IgD-negative memory B cell (primary cell): ENCODE measurements at regions not wholly inside any gene's neighbourhood (a gene's known extent, or its start where the extent isn't known, plus 50 kb on each side); places are given as distances from the start of the nearest gene placed in this dataset.

Experiments used
- H3K27ac Mint-ChIP-seq, 3 donors: one replicate each; pipeline ENCODE4 v1.8.0; 2020 to 2022; ENCODE audit warnings: mild to moderate bottlenecking in 3 of 3, mixed read lengths in 3 of 3, moderate library complexity in 1 of 3
- H3K27me3 Mint-ChIP-seq: one replicate; pipeline ENCODE4 v1.8.0; 2021; ENCODE audit warnings: mixed read lengths
- H3K36me3 Mint-ChIP-seq: one replicate; pipeline ENCODE4 v1.8.0; 2020; ENCODE audit warnings: mild to moderate bottlenecking, mixed read lengths
- H3K4me1 Mint-ChIP-seq, 3 donors: one replicate each; pipeline ENCODE4 v1.8.0; 2020 to 2022; ENCODE audit warnings: mixed read lengths in 3 of 3, mild to moderate bottlenecking in 1 of 3
- H3K4me3 Mint-ChIP-seq, 4 donors: one replicate each; pipeline ENCODE4 v1.8.0; 2020 to 2022; ENCODE audit warnings: mild to moderate bottlenecking in 4 of 4, mixed read lengths in 4 of 4, moderate library complexity in 3 of 4
- H3K9me3 Mint-ChIP-seq, 3 donors: one replicate each; pipeline ENCODE4 v1.8.0; 2020 to 2021; ENCODE audit warnings: mixed read lengths in 3 of 3, mild to moderate bottlenecking in 1 of 3

GRCh38 chr18:39724652-39725051, 2159.1 kb upstream of the CELF4 start:
- Mint-ChIP-seq H3K36me3 (no peaks in the 10 kb centered on the region), H3K4me3 (no peak overlapping the region), H3K9me3 (peaks cover 0 to 19% (median 6%) of the 10 kb centered on the region in 3 donors), H3K4me1 (no peaks in the 10 kb centered on the region), H3K27me3 (no peaks in the 10 kb centered on the region), H3K27ac (no peak overlapping the region)

- Mint-ChIP-seq H3K9me3 (peaks cover 0 to 16% (median 6%) of the 10 kb centered on the region in 3 donors), H3K4me1 (no peaks in the 10 kb centered on the region), H3K27ac (no peak overlapping the region), H3K27me3 (no peaks in the 10 kb centered on the region), H3K4me3 (no peak overlapping the region), H3K36me3 (no peaks in the 10 kb centered on the region)
These were observed 2156.1 kb upstream of the CELF4 start for GRCh38 chr18:39721712-39722111.

GRCh38 chr18:39713961-39714360, 2148.4 kb upstream of the CELF4 start:
- no peaks in the 10 kb centered on the region for H3K4me1 Mint-ChIP-seq
- H3K36me3 Mint-ChIP-seq, result no peaks in the 10 kb centered on the region
- H3K27me3 Mint-ChIP-seq, result no peaks in the 10 kb centered on the region
- peaks cover 0 to 10% (median 0%) of the 10 kb centered on the region in 3 donors for H3K9me3 Mint-ChIP-seq
- H3K4me3 Mint-ChIP-seq, result no peak overlapping the region
- H3K27ac Mint-ChIP-seq, result no peak overlapping the region

GRCh38 chr18:39711701-39712100, 2146.1 kb upstream of the CELF4 start:
- H3K27ac Mint-ChIP-seq, result no peak overlapping the region
- H3K9me3 Mint-ChIP-seq, result peaks cover 0 to 10% (median 3%) of the 10 kb centered on the region in 3 donors
- no peaks in the 10 kb centered on the region for H3K4me1 Mint-ChIP-seq
- no peak overlapping the region for H3K4me3 Mint-ChIP-seq
- H3K36me3 Mint-ChIP-seq, result no peaks in the 10 kb centered on the region
- no peaks in the 10 kb centered on the region for H3K27me3 Mint-ChIP-seq

GRCh38 chr18:39705362-39705761, 2139.8 kb upstream of the CELF4 start:
- H3K36me3 Mint-ChIP-seq, result no peaks in the 10 kb centered on the region
- H3K9me3 Mint-ChIP-seq, result peaks cover 2 to 11% (median 2%) of the 10 kb centered on the region in 3 donors
- no peaks in the 10 kb centered on the region for H3K27me3 Mint-ChIP-seq
- H3K4me1 Mint-ChIP-seq, result no peaks in the 10 kb centered on the region
- H3K4me3 Mint-ChIP-seq, result no peak overlapping the region
- H3K27ac Mint-ChIP-seq, result no peak overlapping the region

GRCh38 chr18:39702888-39703287, 2137.3 kb upstream of the CELF4 start:
- peaks cover 0 to 2% (median 0%) of the 10 kb centered on the region in 3 donors for H3K4me1 Mint-ChIP-seq
- H3K27me3 Mint-ChIP-seq, result no peaks in the 10 kb centered on the region
- peaks cover 0 to 11% (median 4%) of the 10 kb centered on the region in 3 donors for H3K9me3 Mint-ChIP-seq
- no peaks in the 10 kb centered on the region for H3K36me3 Mint-ChIP-seq
- H3K27ac Mint-ChIP-seq, result peak overlapping the region in 1 of 3 donors; percentile 60
- no peak overlapping the region for H3K4me3 Mint-ChIP-seq

- Mint-ChIP-seq H3K27ac (no peak overlapping the region), H3K4me3 (no peak overlapping the region), H3K9me3 (peaks cover 0 to 9% (median 4%) of the 10 kb centered on the region in 3 donors), H3K27me3 (no peaks in the 10 kb centered on the region), H3K4me1 (peaks cover 0 to 2% (median 0%) of the 10 kb centered on the region in 3 donors), H3K36me3 (no peaks in the 10 kb centered on the region)
These were observed 2136.2 kb upstream of the CELF4 start for GRCh38 chr18:39701839-39702238.

GRCh38 chr18:39701055-39701783, 2135.6 kb upstream of the CELF4 start:
- peaks cover 0 to 9% (median 4%) of the 10 kb centered on the region in 3 donors for H3K9me3 Mint-ChIP-seq
- H3K36me3 Mint-ChIP-seq, result no peaks in the 10 kb centered on the region

GRCh38 chr18:39699340-39699964, 2133.9 kb upstream of the CELF4 start:
- H3K36me3 Mint-ChIP-seq, result no peaks in the 10 kb centered on the region
- peaks cover 0 to 2% (median 0%) of the 10 kb centered on the region in 3 donors for H3K4me1 Mint-ChIP-seq
- no peak overlapping the region for H3K27ac Mint-ChIP-seq
- no peaks in the 10 kb centered on the region for H3K27me3 Mint-ChIP-seq
- no peak overlapping the region for H3K4me3 Mint-ChIP-seq
- peaks cover 0 to 5% (median 4%) of the 10 kb centered on the region in 3 donors for H3K9me3 Mint-ChIP-seq

More at GRCh38 chr18:39701055-39701783, 2135.6 kb upstream of the CELF4 start:
- Mint-ChIP-seq H3K4me1 (peaks cover 0 to 2% (median 0%) of the 10 kb centered on the region in 3 donors), H3K4me3 (no peak overlapping the region), H3K27ac (no peak overlapping the region), H3K27me3 (no peaks in the 10 kb centered on the region)

GRCh38 chr18:39698436-39698835, 2132.8 kb upstream of the CELF4 start:
- Mint-ChIP-seq H3K4me3 (no peak overlapping the region), H3K27ac (no peak overlapping the region), H3K36me3 (no peaks in the 10 kb centered on the region), H3K4me1 (peaks cover 0 to 2% (median 0%) of the 10 kb centered on the region in 3 donors), H3K9me3 (peaks cover 0 to 5% (median 4%) of the 10 kb centered on the region in 3 donors), H3K27me3 (no peaks in the 10 kb centered on the region)

GRCh38 chr18:39693359-39693758, 2127.8 kb upstream of the CELF4 start:
- Mint-ChIP-seq H3K27ac (no peak overlapping the region), H3K9me3 (peaks cover 0 to 5% (median 1%) of the 10 kb centered on the region in 3 donors), H3K4me3 (no peak overlapping the region), H3K27me3 (no peaks in the 10 kb centered on the region), H3K36me3 (no peaks in the 10 kb centered on the region), H3K4me1 (no peaks in the 10 kb centered on the region)

- Mint-ChIP-seq H3K27ac (no peak overlapping the region), H3K27me3 (no peaks in the 10 kb centered on the region), H3K36me3 (no peaks in the 10 kb centered on the region), H3K4me3 (no peak overlapping the region), H3K4me1 (no peaks in the 10 kb centered on the region), H3K9me3 (peaks cover 0 to 5% (median 1%) of the 10 kb centered on the region in 3 donors)
These were observed 2126.9 kb upstream of the CELF4 start for GRCh38 chr18:39692367-39693015.

GRCh38 chr18:39685303-39685902, 2119.8 kb upstream of the CELF4 start:
- no peaks in the 10 kb centered on the region for H3K4me1 Mint-ChIP-seq
- no peaks in the 10 kb centered on the region for H3K36me3 Mint-ChIP-seq
- H3K4me3 Mint-ChIP-seq, result no peak overlapping the region
- peaks cover 0 to 4% (median 2%) of the 10 kb centered on the region in 3 donors for H3K9me3 Mint-ChIP-seq
- H3K27me3 Mint-ChIP-seq, result no peaks in the 10 kb centered on the region
- H3K27ac Mint-ChIP-seq, result no peak overlapping the region

GRCh38 chr18:39681061-39681460, 2115.5 kb upstream of the CELF4 start:
- Mint-ChIP-seq H3K9me3 (peaks cover 4 to 6% (median 5%) of the 10 kb centered on the region in 3 donors), H3K27me3 (no peaks in the 10 kb centered on the region), H3K36me3 (no peaks in the 10 kb centered on the region), H3K27ac (no peak overlapping the region), H3K4me1 (no peaks in the 10 kb centered on the region), H3K4me3 (no peak overlapping the region)

GRCh38 chr18:39675906-39676305, 2110.3 kb upstream of the CELF4 start:
- Mint-ChIP-seq H3K4me3 (no peak overlapping the region), H3K27ac (no peak overlapping the region), H3K27me3 (no peaks in the 10 kb centered on the region), H3K4me1 (no peaks in the 10 kb centered on the region), H3K36me3 (no peaks in the 10 kb centered on the region), H3K9me3 (peaks cover 0 to 10% (median 3%) of the 10 kb centered on the region in 3 donors)
